Esophagus squamous epithelium (tissue), 5 donors: ENCODE measurements at regions not wholly inside any gene's neighbourhood (a gene's known extent, or its start where the extent isn't known, plus 50 kb on each side); places are given as distances from the start of the nearest gene placed in this dataset.

Source experiments
- DNase-seq: peaks from one replicate; lab custom pipeline; 2025; lab: John Stamatoyannopoulos, UW
- H3K27ac ChIP-seq, 4 donors: fragments of 200-600 bp; sonication (generic); one replicate each; pipeline ENCODE4 v1.5.1; 2016 to 2019; ENCODE audit warnings: mild to moderate bottlenecking in 1 of 4
- H3K27me3 ChIP-seq, 4 donors: fragments of 200-600 bp; sonication (generic); 1 replicate in 3 of 4; 2 replicates in 1 of 4; pipeline versions ENCODE4 v1.5.1 to v1.6.0; 2017 to 2021; ENCODE audit warnings: antibody characterized with exemption in 1 of 4
- H3K36me3 ChIP-seq, 3 donors: fragments of 200-600 bp; sonication (generic); one replicate each; pipeline ENCODE4 v1.5.1; 2016 to 2019
- H3K4me1 ChIP-seq, 3 donors: fragments of 200-600 bp; sonication (generic); one replicate each; pipeline ENCODE4 v1.5.1; 2017 to 2019
- H3K4me3 ChIP-seq, 4 donors: fragments of 200-600 bp; sonication (generic); 1 replicate in 3 of 4; 2 replicates in 1 of 4; pipeline ENCODE4 v1.5.1; 2016 to 2019; ENCODE audit warnings: mild to moderate bottlenecking in 2 of 4, moderate library complexity in 1 of 4
- H3K9me3 ChIP-seq, 3 donors: fragments of 200-600 bp; sonication (generic); one replicate each; pipeline ENCODE4 v1.5.1; 2016 to 2019
- POLR2A ChIP-seq, 4 donors: fragments of 450-650 bp; IDR thresholded peaks; one replicate each; pipeline ENCODE4 v1.6.1; 2017; ENCODE audit warnings: antibody characterized with exemption in 4 of 4, mild to moderate bottlenecking in 4 of 4, moderate library complexity in 3 of 4
- WGBS, 2 donors: methylation state at CpG; one replicate each; pipeline ENCODE4 v1.1.5; 2018; 5-methylcytosine and 5-hydroxymethylcytosine counted together
- intact Hi-C: fragments of 100-400 bp; cut with DNase I; formaldehyde crosslinking; loops from one replicate; pipeline ENCODE4 v1.15.0; 2022
- TF ChIP-seq, protein P1 (sequence below), 6 experiments: fragments of 450-650 bp in 4 of 6; fragments of 200-600 bp in 2 of 6; sonication (generic) in 2 of 6; IDR thresholded peaks; one replicate each; pipeline ENCODE4 v1.5.1; 2016 to 2019; ENCODE audit warnings: antibody characterized with exemption in 6 of 6, mild to moderate bottlenecking in 4 of 6, moderate library complexity in 4 of 6
- donor health status: DM: yes; HTN: yes; CAD: no.

DNA sequence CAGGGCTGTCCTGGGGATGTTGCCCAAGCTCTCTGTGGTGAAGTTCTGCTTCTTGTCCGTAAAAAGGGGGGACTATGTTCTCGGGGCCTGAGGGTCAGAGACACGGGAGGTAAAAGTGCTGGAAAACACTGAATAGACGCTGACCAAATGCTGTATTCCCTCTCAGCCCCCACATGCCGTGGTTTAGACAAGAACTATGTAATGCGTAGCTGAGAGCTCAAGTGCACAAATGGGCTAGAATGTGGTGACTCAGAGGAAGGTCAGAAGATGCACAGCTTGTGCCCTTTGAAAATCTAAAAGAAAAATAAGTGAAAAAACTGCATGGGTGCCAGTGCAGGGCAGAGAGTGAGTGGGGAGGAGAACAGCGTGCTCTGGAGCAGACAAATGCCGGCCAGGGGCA lies 80.3 kb upstream of the MAP4K4 start:
- no peak for TF ChIP-seq POLR2A (IDR thresholded peaks at IDR 0.05)
- TF ChIP-seq, protein P1, sequence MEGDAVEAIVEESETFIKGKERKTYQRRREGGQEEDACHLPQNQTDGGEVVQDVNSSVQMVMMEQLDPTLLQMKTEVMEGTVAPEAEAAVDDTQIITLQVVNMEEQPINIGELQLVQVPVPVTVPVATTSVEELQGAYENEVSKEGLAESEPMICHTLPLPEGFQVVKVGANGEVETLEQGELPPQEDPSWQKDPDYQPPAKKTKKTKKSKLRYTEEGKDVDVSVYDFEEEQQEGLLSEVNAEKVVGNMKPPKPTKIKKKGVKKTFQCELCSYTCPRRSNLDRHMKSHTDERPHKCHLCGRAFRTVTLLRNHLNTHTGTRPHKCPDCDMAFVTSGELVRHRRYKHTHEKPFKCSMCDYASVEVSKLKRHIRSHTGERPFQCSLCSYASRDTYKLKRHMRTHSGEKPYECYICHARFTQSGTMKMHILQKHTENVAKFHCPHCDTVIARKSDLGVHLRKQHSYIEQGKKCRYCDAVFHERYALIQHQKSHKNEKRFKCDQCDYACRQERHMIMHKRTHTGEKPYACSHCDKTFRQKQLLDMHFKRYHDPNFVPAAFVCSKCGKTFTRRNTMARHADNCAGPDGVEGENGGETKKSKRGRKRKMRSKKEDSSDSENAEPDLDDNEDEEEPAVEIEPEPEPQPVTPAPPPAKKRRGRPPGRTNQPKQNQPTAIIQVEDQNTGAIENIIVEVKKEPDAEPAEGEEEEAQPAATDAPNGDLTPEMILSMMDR (IDR thresholded peaks at IDR 0.05) = no peak
- peaks cover 0 to 13% (median 0%) of the 10 kb centered on the region in 3 donors for H3K4me1 ChIP-seq
- H3K27me3 ChIP-seq = no peaks in the 10 kb centered on the region
- no peak overlapping the region for H3K4me3 ChIP-seq
- no peak for DNase-seq
- H3K9me3 ChIP-seq = no peaks in the 10 kb centered on the region
- no peaks in the 10 kb centered on the region for H3K36me3 ChIP-seq
- H3K27ac ChIP-seq = no peak overlapping the region
- WGBS, 2 donors = 80 to 88% methylated on average over 8 of the region's 8 CpGs
- intact Hi-C loops = no loop called here

DNA sequence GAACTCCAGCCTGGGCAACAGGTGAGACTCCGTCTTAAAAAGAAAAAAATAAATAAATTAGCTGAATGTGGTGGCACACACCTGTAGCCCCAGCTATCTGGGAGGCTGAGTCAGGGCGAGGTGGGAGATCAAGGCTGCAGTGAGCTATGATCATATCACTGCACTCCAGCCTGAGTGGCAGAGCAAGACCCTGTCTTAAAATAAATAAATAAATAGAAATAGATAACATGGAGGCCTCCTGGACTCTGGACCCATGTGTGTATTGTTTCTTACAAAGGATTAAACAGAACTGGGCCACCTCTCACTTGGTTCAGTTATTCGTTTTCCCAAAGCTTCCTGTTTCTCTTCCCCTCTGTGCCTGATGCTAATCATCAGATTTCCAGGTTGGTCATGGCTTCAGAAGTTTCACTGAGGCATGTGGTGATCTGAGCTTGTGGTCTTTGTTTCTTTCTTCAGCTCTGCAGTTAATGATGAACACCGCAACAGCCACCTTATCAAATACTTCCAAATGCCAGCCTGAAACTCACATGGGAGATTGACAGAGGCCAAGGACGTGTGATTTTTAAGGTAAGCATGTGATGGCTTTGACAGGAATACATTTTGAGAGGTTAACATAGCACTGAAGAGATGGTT lies 83.3 kb upstream of the MAP4K4 start:
- Histone ChIP-seq H3K4me1 (peaks cover 0 to 8% (median 0%) of the 10 kb centered on the region in 3 donors), H3K4me3 (no peak overlapping the region), H3K9me3 (no peaks in the 10 kb centered on the region), H3K27ac (no peak overlapping the region), H3K36me3 (no peaks in the 10 kb centered on the region), H3K27me3 (no peaks in the 10 kb centered on the region)
- WGBS, 2 donors = 86 to 91% methylated on average over 5 of the region's 5 CpGs
- intact Hi-C loops = no loop called here
- TF ChIP-seq POLR2A (IDR thresholded peaks at IDR 0.05) = no peak
- TF ChIP-seq, protein P1 (IDR thresholded peaks at IDR 0.05) = no peak
- DNase-seq = no peak

DNA sequence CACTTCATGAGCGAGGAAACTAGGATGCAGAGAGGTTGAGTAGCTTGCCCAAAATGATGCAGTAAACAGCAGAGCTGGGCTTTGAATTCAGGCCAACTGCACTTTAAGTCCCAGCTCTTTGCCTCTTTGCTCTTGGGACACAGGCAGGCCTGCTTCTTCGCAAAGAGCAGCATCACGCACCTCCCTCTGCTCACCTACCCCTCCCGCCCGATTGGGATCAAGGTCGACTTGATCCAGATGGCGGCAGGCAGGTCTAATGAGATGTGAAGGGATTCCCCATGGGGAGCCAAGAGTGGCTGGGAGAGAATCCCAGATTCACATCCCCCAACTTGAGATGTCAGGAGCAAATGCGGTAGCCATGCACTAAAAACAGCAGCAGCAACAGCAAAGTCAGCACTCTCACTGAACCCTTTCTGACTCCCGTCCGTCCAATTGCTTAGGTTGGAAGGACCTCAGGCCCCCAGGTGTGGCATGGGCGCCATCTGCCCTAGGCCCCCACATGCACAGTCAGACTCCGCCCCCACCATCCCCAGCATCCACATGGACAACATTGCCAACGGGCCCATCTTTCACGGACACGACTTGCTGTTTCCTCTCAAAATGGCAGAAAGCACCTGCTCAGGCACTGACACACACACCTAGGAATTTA lies 84.3 kb upstream of the MAP4K4 start:
- H3K9me3 ChIP-seq = no peaks in the 10 kb centered on the region
- no peak overlapping the region for H3K27ac ChIP-seq
- WGBS, 2 donors = 87 to 92% methylated on average over 7 to 8 of the region's 15 CpGs
- TF ChIP-seq POLR2A (IDR thresholded peaks at IDR 0.05) = no peak
- TF ChIP-seq, protein P1 (IDR thresholded peaks at IDR 0.05) = no peak
- no peaks in the 10 kb centered on the region for H3K36me3 ChIP-seq
- intact Hi-C loops = no loop called here
- H3K4me3 ChIP-seq = no peak overlapping the region
- DNase-seq = no peak
- H3K4me1 ChIP-seq = no peaks in the 10 kb centered on the region
- H3K27me3 ChIP-seq = no peaks in the 10 kb centered on the region

DNA sequence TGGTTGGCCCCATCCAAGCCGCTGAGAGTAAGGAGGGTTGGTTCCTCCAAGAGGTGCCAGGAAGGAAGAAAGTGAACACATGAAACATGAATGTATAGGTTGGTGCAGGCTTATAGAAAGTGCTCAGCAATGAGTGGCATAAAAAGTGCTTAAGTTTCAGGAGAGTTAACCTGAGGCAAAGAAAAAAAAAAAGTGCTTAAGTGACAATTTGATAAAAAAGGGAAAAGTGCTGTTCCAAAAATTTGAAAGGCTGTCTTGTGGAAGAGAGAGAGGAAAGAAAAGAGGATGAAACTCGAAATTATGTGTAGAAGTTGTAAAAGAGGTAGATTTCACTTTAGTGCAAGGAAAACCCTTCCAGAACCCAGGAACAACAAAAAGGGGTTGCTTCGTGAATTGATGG lies 85.5 kb upstream of the MAP4K4 start:
- intact Hi-C loops = no loop called here
- no peak for TF ChIP-seq POLR2A (IDR thresholded peaks at IDR 0.05)
- TF ChIP-seq, protein P1 (IDR thresholded peaks at IDR 0.05) = no peak
- WGBS, 2 donors = 79 to 87% methylated on average over 3 of the region's 3 CpGs
- no peaks in the 10 kb centered on the region for H3K36me3 ChIP-seq
- H3K27ac ChIP-seq = no peak overlapping the region
- no peak for DNase-seq
- no peaks in the 10 kb centered on the region for H3K27me3 ChIP-seq
- no peaks in the 10 kb centered on the region for H3K9me3 ChIP-seq
- H3K4me3 ChIP-seq = no peak overlapping the region
- no peaks in the 10 kb centered on the region for H3K4me1 ChIP-seq

- Histone ChIP-seq H3K36me3 (no peaks in the 10 kb centered on the region), H3K27me3 (no peaks in the 10 kb centered on the region), H3K9me3 (no peaks in the 10 kb centered on the region), H3K4me3 (no peak overlapping the region), H3K4me1 (no peaks in the 10 kb centered on the region), H3K27ac (no peak overlapping the region)
- no peak for TF ChIP-seq POLR2A (IDR thresholded peaks at IDR 0.05)
- TF ChIP-seq, protein P1 (IDR thresholded peaks at IDR 0.05) = no peak
- no peak for DNase-seq
- 94 to 96% methylated on average over 3 of the region's 3 CpGs for WGBS, 2 donors
- intact Hi-C loops = no loop called here
Measured at GRCh38 chr2:101610750-101611315, 86.7 kb upstream of the MAP4K4 start.
